WTC11 (cell line): ENCODE measurements at regions not wholly inside any gene's neighbourhood (a gene's known extent, or its start where the extent isn't known, plus 50 kb on each side); places are given as distances from the start of the nearest gene placed in this dataset.

Experiments
- ATAC-seq: fragments of 200-7000 bp; cut with Tn5 transposase; 2 replicates; pipeline ENCODE4 v1.10.0; 2021; ENCODE audit warnings: mild to moderate bottlenecking, moderate library complexity
- CTCF ChIA-PET: fragments of 300-600 bp; sonication (Branson Sonifier 250); formaldehyde crosslinking; loops from one replicate; lab custom pipeline; 2021; ENCODE audit warnings: antibody characterized with exemption; lab: Charles Lee
- POLR2A ChIA-PET: fragments of 350-600 bp; sonication (Branson Sonifier 250); formaldehyde crosslinking; loops from one replicate; lab custom pipeline; 2021; ENCODE audit warnings: antibody characterized with exemption; lab: Charles Lee
- DNase-seq: peaks from one replicate; pipeline ENCODE4 v3.0.0; 2021; ENCODE audit warnings: low spot score
- H3K27ac Mint-ChIP-seq: 2 replicates; pipeline ENCODE4 v1.8.0; 2021; ENCODE audit warnings: mixed read lengths
- H3K27me3 Mint-ChIP-seq: 2 replicates; pipeline ENCODE4 v1.8.0; 2021; ENCODE audit warnings: low read depth, mild to moderate bottlenecking, moderate library complexity, mixed read lengths
- H3K36me3 Mint-ChIP-seq: 2 replicates; pipeline ENCODE4 v1.8.0; 2021; ENCODE audit warnings: mixed read lengths
- H3K4me1 Mint-ChIP-seq: 2 replicates; pipeline ENCODE4 v1.8.0; 2022; ENCODE audit warnings: mixed read lengths
- H3K4me3 Mint-ChIP-seq: 2 replicates; pipeline ENCODE4 v1.8.0; 2021; ENCODE audit warnings: mild to moderate bottlenecking, moderate library complexity, mixed read lengths
- H3K9me3 Mint-ChIP-seq: 2 replicates; pipeline ENCODE4 v1.8.0; 2021; ENCODE audit warnings: mixed read lengths
- ATF1 ChIP-seq: sonication (generic); formaldehyde crosslinking; IDR thresholded peaks from 2 replicates; pipeline ENCODE4 v1.8.1; 2023; ENCODE audit warnings: mild to moderate bottlenecking, moderate library complexity, missing genetic modification reagents
- ELF4 ChIP-seq: sonication (generic); formaldehyde crosslinking; IDR thresholded peaks from 2 replicates; pipeline ENCODE4 v1.8.1; 2022; ENCODE audit warnings: low read depth, mild to moderate bottlenecking, moderate library complexity, missing genetic modification reagents
- FOXK1 ChIP-seq: sonication (generic); formaldehyde crosslinking; IDR thresholded peaks from 2 replicates; pipeline ENCODE4 v1.8.0; 2022; ENCODE audit warnings: mild to moderate bottlenecking, moderate library complexity, missing genetic modification reagents
- FOXP4 ChIP-seq: sonication (generic); formaldehyde crosslinking; IDR thresholded peaks from 2 replicates; pipeline ENCODE4 v1.8.0; 2022; ENCODE audit warnings: mild to moderate bottlenecking, missing genetic modification reagents
- JUN ChIP-seq: sonication (generic); formaldehyde crosslinking; IDR thresholded peaks from 2 replicates; pipeline ENCODE4 v1.8.0; 2023; ENCODE audit warnings: mild to moderate bottlenecking, missing genetic modification reagents
- MYBL2 ChIP-seq: sonication (generic); formaldehyde crosslinking; IDR thresholded peaks from 2 replicates; pipeline ENCODE4 v1.8.1; 2023; ENCODE audit warnings: mild to moderate bottlenecking, moderate library complexity, missing genetic modification reagents
- NFATC4 ChIP-seq: fragments of 250-450 bp; sonication (Bioruptor Pico); IDR thresholded peaks from 2 replicates; pipeline ENCODE4 v1.9.0; 2021; ENCODE audit warnings: mild to moderate bottlenecking
- NFYB ChIP-seq: sonication (generic); formaldehyde crosslinking; conservative IDR thresholded peaks from 2 replicates; pipeline ENCODE4 v1.8.0; 2022; ENCODE audit warnings: low read depth, missing genetic modification reagents
- PRRX2 ChIP-seq: fragments of 250-450 bp; sonication (Bioruptor Pico); IDR thresholded peaks from 2 replicates; pipeline ENCODE4 v1.8.0; 2021; ENCODE audit warnings: mild to moderate bottlenecking
- SMAD4 ChIP-seq: sonication (generic); formaldehyde crosslinking; IDR thresholded peaks from 2 replicates; pipeline ENCODE4 v1.8.0; 2022; ENCODE audit warnings: mild to moderate bottlenecking, missing genetic modification reagents
- ZBTB21 ChIP-seq: sonication (generic); formaldehyde crosslinking; IDR thresholded peaks from 2 replicates; pipeline ENCODE4 v1.8.1; 2023; ENCODE audit warnings: mild to moderate bottlenecking, missing genetic modification reagents, borderline replicate concordance
- TF ChIP-seq, protein P1 (sequence below): sonication (generic); formaldehyde crosslinking; IDR thresholded peaks from 2 replicates; pipeline ENCODE4 v1.8.0; 2022; ENCODE audit warnings: missing genetic modification reagents
- TF ChIP-seq, protein P2 (sequence below): sonication (generic); formaldehyde crosslinking; IDR thresholded peaks from 2 replicates; pipeline ENCODE4 v1.8.1; 2022; ENCODE audit warnings: low read depth, missing genetic modification reagents, borderline replicate concordance
- TF ChIP-seq, protein P3 (sequence below): sonication (generic); formaldehyde crosslinking; IDR thresholded peaks from 2 replicates; pipeline ENCODE4 v1.8.1; 2023; ENCODE audit warnings: mild to moderate bottlenecking, missing genetic modification reagents
- TF ChIP-seq, protein P4 (sequence below): sonication (generic); formaldehyde crosslinking; IDR thresholded peaks from 2 replicates; pipeline ENCODE4 v1.8.1; 2023; ENCODE audit warnings: mild to moderate bottlenecking, missing genetic modification reagents, moderate library complexity

DNA sequence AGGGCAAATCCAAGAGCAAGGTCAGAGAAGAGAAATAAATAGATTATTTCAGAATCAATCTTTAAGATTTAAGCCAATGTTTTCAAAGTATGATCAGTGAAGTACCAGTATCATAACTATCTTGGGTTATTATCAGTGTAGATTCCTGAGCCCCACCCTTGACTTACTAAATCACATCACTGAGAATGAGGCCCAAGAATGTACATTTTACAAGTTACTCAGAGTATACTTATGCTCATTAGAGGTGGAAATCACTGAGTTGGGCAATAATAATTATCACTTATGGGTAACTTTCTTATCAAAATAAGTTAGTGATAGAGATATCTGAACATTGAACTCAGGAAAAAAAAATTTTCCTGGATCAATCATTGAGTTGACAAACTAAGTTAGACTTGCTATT, 121.6 kb upstream of the NOCT start (continued):
- no peak for TF ChIP-seq FOXP4
- no peak for TF ChIP-seq JUN
- no peak for TF ChIP-seq ATF1 (CRISPR knock-in tag)
- TF ChIP-seq, protein P1, sequence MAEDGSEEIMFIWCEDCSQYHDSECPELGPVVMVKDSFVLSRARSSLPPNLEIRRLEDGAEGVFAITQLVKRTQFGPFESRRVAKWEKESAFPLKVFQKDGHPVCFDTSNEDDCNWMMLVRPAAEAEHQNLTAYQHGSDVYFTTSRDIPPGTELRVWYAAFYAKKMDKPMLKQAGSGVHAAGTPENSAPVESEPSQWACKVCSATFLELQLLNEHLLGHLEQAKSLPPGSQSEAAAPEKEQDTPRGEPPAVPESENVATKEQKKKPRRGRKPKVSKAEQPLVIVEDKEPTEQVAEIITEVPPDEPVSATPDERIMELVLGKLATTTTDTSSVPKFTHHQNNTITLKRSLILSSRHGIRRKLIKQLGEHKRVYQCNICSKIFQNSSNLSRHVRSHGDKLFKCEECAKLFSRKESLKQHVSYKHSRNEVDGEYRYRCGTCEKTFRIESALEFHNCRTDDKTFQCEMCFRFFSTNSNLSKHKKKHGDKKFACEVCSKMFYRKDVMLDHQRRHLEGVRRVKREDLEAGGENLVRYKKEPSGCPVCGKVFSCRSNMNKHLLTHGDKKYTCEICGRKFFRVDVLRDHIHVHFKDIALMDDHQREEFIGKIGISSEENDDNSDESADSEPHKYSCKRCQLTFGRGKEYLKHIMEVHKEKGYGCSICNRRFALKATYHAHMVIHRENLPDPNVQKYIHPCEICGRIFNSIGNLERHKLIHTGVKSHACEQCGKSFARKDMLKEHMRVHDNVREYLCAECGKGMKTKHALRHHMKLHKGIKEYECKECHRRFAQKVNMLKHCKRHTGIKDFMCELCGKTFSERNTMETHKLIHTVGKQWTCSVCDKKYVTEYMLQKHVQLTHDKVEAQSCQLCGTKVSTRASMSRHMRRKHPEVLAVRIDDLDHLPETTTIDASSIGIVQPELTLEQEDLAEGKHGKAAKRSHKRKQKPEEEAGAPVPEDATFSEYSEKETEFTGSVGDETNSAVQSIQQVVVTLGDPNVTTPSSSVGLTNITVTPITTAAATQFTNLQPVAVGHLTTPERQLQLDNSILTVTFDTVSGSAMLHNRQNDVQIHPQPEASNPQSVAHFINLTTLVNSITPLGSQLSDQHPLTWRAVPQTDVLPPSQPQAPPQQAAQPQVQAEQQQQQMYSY (CRISPR knock-in tag) = no peak
- no peak for TF ChIP-seq MYBL2 (CRISPR knock-in tag)

GRCh38 chr4:138892483-138893407, 122.8 kb upstream of the NOCT start:
- POLR2A ChIA-PET = no interaction called here
- Mint-ChIP-seq H3K27me3 (no peaks in the 10 kb centered on the region; the same call in 1 of the 2 replicates), H3K4me1 (peaks cover 39% of the 10 kb centered on the region), H3K4me3 (no peak overlapping the region; the same call in 1 of the 2 replicates), H3K36me3 (peaks cover 7% of the 10 kb centered on the region), H3K27ac (no peak overlapping the region), H3K9me3 (peaks cover 5% of the 10 kb centered on the region)
- ATAC-seq (no peak), DNase-seq (no peak)
- TF ChIP-seq PRRX2 (no peak), NFATC4 (CRISPR knock-in tag) (no peak), FOXK1 (CRISPR knock-in tag) (no peak), ELF4 (CRISPR knock-in tag) (no peak), ZBTB21 (no peak), SMAD4 (CRISPR knock-in tag) (no peak), NFYB (CRISPR knock-in tag) (no peak)
- TF ChIP-seq, protein P2, sequence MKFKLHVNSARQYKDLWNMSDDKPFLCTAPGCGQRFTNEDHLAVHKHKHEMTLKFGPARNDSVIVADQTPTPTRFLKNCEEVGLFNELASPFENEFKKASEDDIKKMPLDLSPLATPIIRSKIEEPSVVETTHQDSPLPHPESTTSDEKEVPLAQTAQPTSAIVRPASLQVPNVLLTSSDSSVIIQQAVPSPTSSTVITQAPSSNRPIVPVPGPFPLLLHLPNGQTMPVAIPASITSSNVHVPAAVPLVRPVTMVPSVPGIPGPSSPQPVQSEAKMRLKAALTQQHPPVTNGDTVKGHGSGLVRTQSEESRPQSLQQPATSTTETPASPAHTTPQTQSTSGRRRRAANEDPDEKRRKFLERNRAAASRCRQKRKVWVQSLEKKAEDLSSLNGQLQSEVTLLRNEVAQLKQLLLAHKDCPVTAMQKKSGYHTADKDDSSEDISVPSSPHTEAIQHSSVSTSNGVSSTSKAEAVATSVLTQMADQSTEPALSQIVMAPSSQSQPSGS (CRISPR knock-in tag) = no peak
- TF ChIP-seq, protein P3, sequence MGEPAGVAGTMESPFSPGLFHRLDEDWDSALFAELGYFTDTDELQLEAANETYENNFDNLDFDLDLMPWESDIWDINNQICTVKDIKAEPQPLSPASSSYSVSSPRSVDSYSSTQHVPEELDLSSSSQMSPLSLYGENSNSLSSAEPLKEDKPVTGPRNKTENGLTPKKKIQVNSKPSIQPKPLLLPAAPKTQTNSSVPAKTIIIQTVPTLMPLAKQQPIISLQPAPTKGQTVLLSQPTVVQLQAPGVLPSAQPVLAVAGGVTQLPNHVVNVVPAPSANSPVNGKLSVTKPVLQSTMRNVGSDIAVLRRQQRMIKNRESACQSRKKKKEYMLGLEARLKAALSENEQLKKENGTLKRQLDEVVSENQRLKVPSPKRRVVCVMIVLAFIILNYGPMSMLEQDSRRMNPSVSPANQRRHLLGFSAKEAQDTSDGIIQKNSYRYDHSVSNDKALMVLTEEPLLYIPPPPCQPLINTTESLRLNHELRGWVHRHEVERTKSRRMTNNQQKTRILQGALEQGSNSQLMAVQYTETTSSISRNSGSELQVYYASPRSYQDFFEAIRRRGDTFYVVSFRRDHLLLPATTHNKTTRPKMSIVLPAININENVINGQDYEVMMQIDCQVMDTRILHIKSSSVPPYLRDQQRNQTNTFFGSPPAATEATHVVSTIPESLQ (CRISPR knock-in tag) = no peak
- TF ChIP-seq, protein P4, sequence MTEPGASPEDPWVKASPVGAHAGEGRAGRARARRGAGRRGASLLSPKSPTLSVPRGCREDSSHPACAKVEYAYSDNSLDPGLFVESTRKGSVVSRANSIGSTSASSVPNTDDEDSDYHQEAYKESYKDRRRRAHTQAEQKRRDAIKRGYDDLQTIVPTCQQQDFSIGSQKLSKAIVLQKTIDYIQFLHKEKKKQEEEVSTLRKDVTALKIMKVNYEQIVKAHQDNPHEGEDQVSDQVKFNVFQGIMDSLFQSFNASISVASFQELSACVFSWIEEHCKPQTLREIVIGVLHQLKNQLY (CRISPR knock-in tag) = no peak
- CTCF ChIA-PET = no interaction called here
